ENCODE measurements at regions not wholly inside any gene's neighbourhood (a gene's known extent, or its start where the extent isn't known, plus 50 kb on each side); places are given as distances from the start of the nearest gene placed in this dataset.

- no peak for DNase-seq (ENCODE audit: low read depth)
- no peak overlapping the region for H3K4me3 ChIP-seq (ENCODE audit: low read length)
- no peak for TF ChIP-seq CTCF (conservative IDR thresholded peaks at IDR 0.05; ENCODE audit: low read depth, low read length)
Observed at GRCh38 chr5:58025809-58026208, 434.1 kb downstream of the PLK2 start.

GRCh38 chr5:58024151-58024550 lies 435.7 kb downstream of the PLK2 start:
- no peak for DNase-seq (ENCODE audit: low read depth)

GRCh38 chr5:58022055-58022454 lies 437.8 kb downstream of the PLK2 start:
- H3K4me3 ChIP-seq (ENCODE audit: low read length), result no peak overlapping the region
- no peak for TF ChIP-seq CTCF (conservative IDR thresholded peaks at IDR 0.05; ENCODE audit: low read depth, low read length)
- DNase-seq (ENCODE audit: low read depth), result no peak

More at GRCh38 chr5:58024151-58024550, 435.7 kb downstream of the PLK2 start:
- TF ChIP-seq CTCF (conservative IDR thresholded peaks at IDR 0.05; ENCODE audit: low read depth, low read length), result no peak
- H3K4me3 ChIP-seq (ENCODE audit: low read length), result no peak overlapping the region

GRCh38 chr5:58021466-58021865 lies 438.4 kb downstream of the PLK2 start:
- DNase-seq (ENCODE audit: low read depth), result no peak
- no peak for TF ChIP-seq CTCF (conservative IDR thresholded peaks at IDR 0.05; ENCODE audit: low read depth, low read length)
- no peak overlapping the region for H3K4me3 ChIP-seq (ENCODE audit: low read length)

GRCh38 chr5:58019614-58020013 lies 440.3 kb downstream of the PLK2 start:
- no peak for DNase-seq (ENCODE audit: low read depth)
- no peak overlapping the region for H3K4me3 ChIP-seq (ENCODE audit: low read length)
- no peak for TF ChIP-seq CTCF (conservative IDR thresholded peaks at IDR 0.05; ENCODE audit: low read depth, low read length)

GRCh38 chr5:58018016-58018415 lies 441.9 kb downstream of the PLK2 start:
- TF ChIP-seq CTCF (conservative IDR thresholded peaks at IDR 0.05; ENCODE audit: low read depth, low read length), result no peak
- DNase-seq (ENCODE audit: low read depth), result no peak
- H3K4me3 ChIP-seq (ENCODE audit: low read length), result no peak overlapping the region

- no peak overlapping the region for H3K4me3 ChIP-seq (ENCODE audit: low read length)
- no peak for DNase-seq (ENCODE audit: low read depth)
- TF ChIP-seq CTCF (conservative IDR thresholded peaks at IDR 0.05; ENCODE audit: low read depth, low read length), result no peak
Observed at GRCh38 chr5:58016877-58017276, 443.0 kb downstream of the PLK2 start.

All from retinal pigment epithelial cell (primary cell).